ENCODE measurements at regions not wholly inside any gene's neighbourhood (a gene's known extent, or its start where the extent isn't known, plus 50 kb on each side); places are given as distances from the start of the nearest gene placed in this dataset.

DNA sequence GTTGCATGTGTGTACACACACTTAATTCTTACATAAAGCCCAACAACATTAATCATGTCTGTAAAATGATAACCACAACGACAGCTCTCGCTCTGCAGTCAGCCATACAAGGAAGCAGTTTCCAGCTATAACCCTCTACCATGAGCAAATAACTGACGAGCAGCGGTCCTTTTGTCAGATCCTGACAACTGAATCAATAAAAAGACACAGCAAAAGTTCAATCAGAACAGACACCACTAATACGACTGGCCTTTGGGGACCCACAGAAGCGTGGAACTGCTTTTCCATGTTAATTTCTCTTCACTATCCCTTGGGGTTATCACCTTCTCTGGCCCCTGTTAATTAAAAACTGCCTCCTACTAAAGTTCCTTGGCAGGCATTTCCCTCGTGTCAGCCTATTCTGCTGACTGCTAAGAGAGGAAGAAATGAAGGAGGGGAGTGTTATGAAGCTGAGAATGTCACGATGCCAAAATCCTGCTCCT, 722.8 kb upstream of the GRAMD2B start:
- TF ChIP-seq GATA3 (IDR thresholded peaks at IDR 0.05; ENCODE audit: low read depth, low read length) (no peak), GATA2 (IDR thresholded peaks at IDR 0.05; ENCODE audit: low read depth, low read length) (no peak)

All from SH-SY5Y (cell line).